ENCODE measurements at regions not wholly inside any gene's neighbourhood (a gene's known extent, or its start where the extent isn't known, plus 50 kb on each side); places are given as distances from the start of the nearest gene placed in this dataset.

DNA sequence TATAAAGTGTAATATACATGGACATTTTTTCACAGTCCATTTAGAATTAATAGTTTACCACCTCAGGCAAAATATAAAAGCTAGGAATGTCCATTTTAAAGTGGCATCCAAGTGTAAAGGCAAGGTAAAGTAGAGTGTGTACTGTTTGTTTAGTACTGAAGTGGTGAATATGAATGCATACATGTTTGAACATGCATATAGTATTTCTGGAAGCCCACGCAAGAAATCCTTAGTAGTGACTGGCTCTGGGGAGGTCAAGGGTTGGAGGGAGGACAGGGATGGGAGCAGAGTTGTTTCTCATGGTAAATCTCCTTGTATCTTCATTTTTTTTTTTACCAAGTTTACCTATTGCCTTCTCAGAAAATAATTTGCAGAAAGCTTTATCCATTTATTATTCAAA is 129.2 kb downstream of the UNC5CL start:
- no peak for ATAC-seq
- intact Hi-C loops (cut with DNase I; ENCODE audit: low total_unique reads) (no loop called here), in situ Hi-C loops (cut with MboI; ENCODE audit: low sequenced_read_pairs in 4 of 4) (no loop called here)
- TF ChIP-seq, protein P1, sequence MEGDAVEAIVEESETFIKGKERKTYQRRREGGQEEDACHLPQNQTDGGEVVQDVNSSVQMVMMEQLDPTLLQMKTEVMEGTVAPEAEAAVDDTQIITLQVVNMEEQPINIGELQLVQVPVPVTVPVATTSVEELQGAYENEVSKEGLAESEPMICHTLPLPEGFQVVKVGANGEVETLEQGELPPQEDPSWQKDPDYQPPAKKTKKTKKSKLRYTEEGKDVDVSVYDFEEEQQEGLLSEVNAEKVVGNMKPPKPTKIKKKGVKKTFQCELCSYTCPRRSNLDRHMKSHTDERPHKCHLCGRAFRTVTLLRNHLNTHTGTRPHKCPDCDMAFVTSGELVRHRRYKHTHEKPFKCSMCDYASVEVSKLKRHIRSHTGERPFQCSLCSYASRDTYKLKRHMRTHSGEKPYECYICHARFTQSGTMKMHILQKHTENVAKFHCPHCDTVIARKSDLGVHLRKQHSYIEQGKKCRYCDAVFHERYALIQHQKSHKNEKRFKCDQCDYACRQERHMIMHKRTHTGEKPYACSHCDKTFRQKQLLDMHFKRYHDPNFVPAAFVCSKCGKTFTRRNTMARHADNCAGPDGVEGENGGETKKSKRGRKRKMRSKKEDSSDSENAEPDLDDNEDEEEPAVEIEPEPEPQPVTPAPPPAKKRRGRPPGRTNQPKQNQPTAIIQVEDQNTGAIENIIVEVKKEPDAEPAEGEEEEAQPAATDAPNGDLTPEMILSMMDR (IDR thresholded peaks at IDR 0.05 in 4 of 5, conservative IDR thresholded peaks at IDR 0.05 in 1 of 5), result no peak
- no peak for TF ChIP-seq POLR2A (IDR thresholded peaks at IDR 0.05)
- Histone ChIP-seq H3K4me1 (peaks cover 9 to 15% of the 10 kb centered on the region in 2 donors), H3K27me3 (no peaks in the 10 kb centered on the region), H3K9me3 (no peaks in the 10 kb centered on the region), H3K27ac (no peak overlapping the region), H3K36me3 (no peaks in the 10 kb centered on the region), H3K4me3 (no peak overlapping the region)
- DNase-seq, result no peak

DNA sequence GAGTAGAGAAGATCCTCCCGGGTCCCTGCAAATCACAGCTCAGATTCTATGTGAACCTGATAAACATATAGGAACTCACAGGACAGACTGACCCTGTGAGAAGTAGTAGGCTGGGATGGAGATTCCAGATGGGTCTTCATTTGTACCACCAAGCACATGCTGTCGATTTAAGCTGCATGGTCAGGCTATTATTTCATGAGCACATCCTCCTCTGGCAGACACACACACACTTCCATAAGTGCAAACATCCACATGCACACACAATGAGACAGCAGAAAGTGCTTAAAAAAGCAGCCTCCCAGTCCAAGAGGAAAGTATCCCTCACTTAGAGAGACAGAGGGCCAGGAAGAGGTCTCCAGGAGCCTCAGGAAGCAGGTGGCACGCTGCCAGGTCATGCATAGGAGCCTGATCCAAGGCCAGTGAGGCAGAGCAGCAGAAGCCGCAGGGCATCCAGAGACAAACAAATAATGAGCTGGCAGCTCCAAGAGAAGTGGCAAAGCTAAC is 131.8 kb downstream of the UNC5CL start:
- H3K4me1 ChIP-seq, result peaks cover 10 to 23% of the 10 kb centered on the region in 2 donors
- DNase-seq (no peak), ATAC-seq (peak; percentile 21 to 28)
- no peaks in the 10 kb centered on the region for H3K36me3 ChIP-seq
- peak overlapping the region in 1 of 4 donors; percentile 57 for H3K27ac ChIP-seq
- no peaks in the 10 kb centered on the region for H3K9me3 ChIP-seq
- H3K27me3 ChIP-seq, result no peaks in the 10 kb centered on the region
- no peak overlapping the region for H3K4me3 ChIP-seq
- intact Hi-C loops (cut with DNase I; ENCODE audit: low total_unique reads) (no loop called here), in situ Hi-C loops (cut with MboI; ENCODE audit: low sequenced_read_pairs in 4 of 4) (no loop called here)
- TF ChIP-seq POLR2A (IDR thresholded peaks at IDR 0.05), result no peak
- TF ChIP-seq, protein P1 (IDR thresholded peaks at IDR 0.05 in 4 of 5, conservative IDR thresholded peaks at IDR 0.05 in 1 of 5), result no peak

DNA sequence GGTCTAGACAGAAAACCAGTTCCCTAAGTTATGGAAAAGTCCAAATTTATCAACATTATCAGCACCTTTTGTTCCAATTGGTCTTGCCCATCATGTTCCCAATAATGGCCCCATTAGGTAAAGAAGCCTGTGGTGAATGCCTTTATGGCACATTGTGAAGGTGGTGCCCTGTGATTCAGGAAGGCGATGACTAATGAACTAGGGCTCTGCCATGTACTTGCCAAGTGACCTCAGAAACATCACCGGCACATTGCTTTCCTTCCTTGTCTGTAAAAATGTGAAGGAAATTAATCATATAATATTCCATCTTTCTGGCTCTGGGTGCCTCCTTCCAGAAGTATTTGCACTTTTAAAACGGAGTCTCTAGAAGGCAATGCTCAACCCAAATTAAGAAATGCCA is 132.3 kb downstream of the UNC5CL start:
- Histone ChIP-seq H3K9me3 (no peaks in the 10 kb centered on the region), H3K4me3 (no peak overlapping the region), H3K27me3 (no peaks in the 10 kb centered on the region), H3K27ac (peak overlapping the region in 1 of 4 donors; percentile 57), H3K36me3 (no peaks in the 10 kb centered on the region), H3K4me1 (peaks cover 12 to 28% of the 10 kb centered on the region in 2 donors)
- ATAC-seq (no peak), DNase-seq (no peak)
- intact Hi-C loops (cut with DNase I; ENCODE audit: low total_unique reads), result no loop called here
- in situ Hi-C loops (cut with MboI; ENCODE audit: low sequenced_read_pairs in 4 of 4), result no loop called here
- TF ChIP-seq POLR2A (IDR thresholded peaks at IDR 0.05), result no peak

- TF ChIP-seq, protein P1 (IDR thresholded peaks at IDR 0.05 in 4 of 5, conservative IDR thresholded peaks at IDR 0.05 in 1 of 5), result no peak
- no peak for TF ChIP-seq POLR2A (IDR thresholded peaks at IDR 0.05)
- no peak overlapping the region for H3K4me3 ChIP-seq
- peaks cover 28 to 47% of the 10 kb centered on the region in 2 donors for H3K4me1 ChIP-seq
- H3K27ac ChIP-seq, result no peak overlapping the region
- no peaks in the 10 kb centered on the region for H3K27me3 ChIP-seq
- H3K9me3 ChIP-seq, result no peaks in the 10 kb centered on the region
- intact Hi-C loops (cut with DNase I; ENCODE audit: low total_unique reads) (loop anchor here (1.0 to 5.0 kb wide), 2 partner anchors 45 to 168 kb away; partner anchors contain the start of genes NFYA and OARD1), in situ Hi-C loops (cut with MboI; ENCODE audit: low sequenced_read_pairs in 4 of 4) (no loop called here)
- no peaks in the 10 kb centered on the region for H3K36me3 ChIP-seq
- no peak for ATAC-seq
- DNase-seq, result no peak
Observed at GRCh38 chr6:40904583-40905194, 134.3 kb downstream of the UNC5CL start.

- Histone ChIP-seq H3K9me3 (no peaks in the 10 kb centered on the region), H3K4me3 (no peak overlapping the region), H3K36me3 (no peaks in the 10 kb centered on the region), H3K27me3 (no peaks in the 10 kb centered on the region), H3K27ac (no peak overlapping the region), H3K4me1 (peaks cover 28 to 47% of the 10 kb centered on the region in 2 donors)
- DNase-seq (no peak), ATAC-seq (no peak)
- in situ Hi-C loops (cut with MboI; ENCODE audit: low sequenced_read_pairs in 4 of 4), result no loop called here
- intact Hi-C loops (cut with DNase I; ENCODE audit: low total_unique reads), result loop anchor here (5.0 kb wide), 1 partner anchor 169 kb away; the partner anchor contains the start of genes NFYA and OARD1
- TF ChIP-seq, protein P1 (IDR thresholded peaks at IDR 0.05 in 4 of 5, conservative IDR thresholded peaks at IDR 0.05 in 1 of 5), result no peak
- TF ChIP-seq POLR2A (IDR thresholded peaks at IDR 0.05), result no peak
Observed at GRCh38 chr6:40903456-40903855, 135.6 kb downstream of the UNC5CL start.
